ENCODE measurements at regions not wholly inside any gene's neighbourhood (a gene's known extent, or its start where the extent isn't known, plus 50 kb on each side); places are given as distances from the start of the nearest gene placed in this dataset.

DNA sequence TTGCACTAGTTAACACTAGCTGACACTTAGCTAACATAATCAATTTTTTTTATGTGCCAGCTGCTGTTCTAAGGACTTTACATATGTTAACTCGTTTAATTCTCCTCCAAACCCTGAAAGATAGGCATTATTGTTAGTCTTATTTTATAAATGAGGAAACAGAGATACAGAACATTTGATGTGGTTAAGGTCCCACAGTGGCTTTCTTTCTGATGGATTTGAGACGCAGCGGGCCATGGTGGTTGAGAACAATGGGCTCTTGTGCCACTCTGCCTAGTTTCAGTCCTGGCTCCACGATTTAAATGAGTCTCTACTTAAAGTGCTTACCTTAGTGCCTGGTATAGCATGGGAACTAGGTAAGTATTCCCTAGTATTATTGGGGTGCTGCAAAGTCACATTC lies 201.9 kb upstream of the SPRED2 start:
- TF ChIP-seq, protein P1, sequence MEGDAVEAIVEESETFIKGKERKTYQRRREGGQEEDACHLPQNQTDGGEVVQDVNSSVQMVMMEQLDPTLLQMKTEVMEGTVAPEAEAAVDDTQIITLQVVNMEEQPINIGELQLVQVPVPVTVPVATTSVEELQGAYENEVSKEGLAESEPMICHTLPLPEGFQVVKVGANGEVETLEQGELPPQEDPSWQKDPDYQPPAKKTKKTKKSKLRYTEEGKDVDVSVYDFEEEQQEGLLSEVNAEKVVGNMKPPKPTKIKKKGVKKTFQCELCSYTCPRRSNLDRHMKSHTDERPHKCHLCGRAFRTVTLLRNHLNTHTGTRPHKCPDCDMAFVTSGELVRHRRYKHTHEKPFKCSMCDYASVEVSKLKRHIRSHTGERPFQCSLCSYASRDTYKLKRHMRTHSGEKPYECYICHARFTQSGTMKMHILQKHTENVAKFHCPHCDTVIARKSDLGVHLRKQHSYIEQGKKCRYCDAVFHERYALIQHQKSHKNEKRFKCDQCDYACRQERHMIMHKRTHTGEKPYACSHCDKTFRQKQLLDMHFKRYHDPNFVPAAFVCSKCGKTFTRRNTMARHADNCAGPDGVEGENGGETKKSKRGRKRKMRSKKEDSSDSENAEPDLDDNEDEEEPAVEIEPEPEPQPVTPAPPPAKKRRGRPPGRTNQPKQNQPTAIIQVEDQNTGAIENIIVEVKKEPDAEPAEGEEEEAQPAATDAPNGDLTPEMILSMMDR (conservative IDR thresholded peaks at IDR 0.05; ENCODE audit: low read depth, low read length) = no peak
- TF ChIP-seq RAD21 (IDR thresholded peaks at IDR 0.05; ENCODE audit: low read length) = no peak
- TF ChIP-seq POLR2A (IDR thresholded peaks at IDR 0.05; ENCODE audit: low read depth, low read length) = no peak
- TF ChIP-seq CEBPB (IDR thresholded peaks at IDR 0.05; ENCODE audit: low read depth, low read length) = no peak
- no peak for TF ChIP-seq SMC3 (IDR thresholded peaks at IDR 0.05; ENCODE audit: low read depth, low read length)

All from IMR-90 (cell line).